Middle frontal gyrus (tissue), 1 donor: ENCODE measurements at regions not wholly inside any gene's neighbourhood (a gene's known extent, or its start where the extent isn't known, plus 50 kb on each side); places are given as distances from the start of the nearest gene placed in this dataset.

Experiments
- DNase-seq: peaks from one replicate; pipeline ENCODE4 v3.0.0-alpha.2; 2015; ENCODE audit warnings: low spot score; ENCODE audit errors: extremely low spot score

DNA sequence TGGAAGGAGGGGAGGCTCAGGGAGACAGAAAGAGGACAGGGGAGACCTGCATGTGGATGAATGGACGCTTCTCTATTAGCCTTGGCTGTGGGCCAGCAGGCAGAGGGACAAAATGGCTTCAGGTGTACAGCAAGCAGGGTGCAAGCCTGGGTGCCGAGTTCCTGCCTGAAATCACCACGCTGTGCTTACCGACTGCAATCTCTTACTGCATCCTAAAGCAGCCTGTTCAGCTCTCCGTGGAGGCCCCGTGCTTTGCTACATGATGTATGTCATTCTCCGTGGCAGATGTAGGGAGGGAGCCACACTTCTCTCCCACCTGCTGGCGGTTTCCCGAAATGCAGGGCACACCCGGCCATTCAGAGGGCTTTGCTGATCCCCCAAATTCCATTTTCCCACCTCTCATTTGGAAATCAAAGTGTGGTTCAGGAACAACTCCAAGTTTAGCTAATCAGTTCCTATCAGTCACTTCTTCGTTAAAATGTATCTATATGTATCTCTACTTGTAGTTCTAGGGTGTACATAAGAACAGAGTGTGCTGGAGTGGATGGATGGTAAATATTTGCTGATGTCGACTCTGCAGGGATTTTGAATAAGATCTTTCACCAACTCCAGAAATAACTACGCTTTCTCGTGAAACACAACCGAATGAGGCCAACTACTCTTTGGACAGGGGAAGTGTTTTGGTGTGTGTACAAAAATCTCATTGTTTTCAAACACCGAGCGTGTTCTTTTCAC is 122.3 kb upstream of the BACE2 start:
- DNase-seq, result no peak

DNA sequence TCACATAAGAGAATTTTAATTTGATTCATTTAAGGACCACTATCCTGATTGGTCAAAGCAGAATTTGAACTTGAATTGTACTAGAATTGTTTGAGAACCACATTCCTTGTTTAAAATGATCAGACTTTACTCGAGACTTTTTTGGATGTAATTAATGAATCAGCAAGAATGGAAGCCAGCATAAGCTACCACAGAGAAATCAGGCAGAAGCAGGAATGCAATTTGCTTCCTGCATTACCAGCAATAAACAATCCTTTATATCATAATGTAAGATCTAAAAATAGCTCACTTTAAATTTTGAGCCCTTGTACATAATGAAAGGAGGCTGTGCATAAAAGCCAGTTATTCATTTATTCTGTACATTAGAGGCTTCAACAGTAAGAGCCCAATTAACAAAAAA is 119.8 kb upstream of the BACE2 start:
- DNase-seq, result no peak

- no peak for DNase-seq
Observed at GRCh38 chr21:41048623-41049022, 119.3 kb upstream of the BACE2 start.

DNA sequence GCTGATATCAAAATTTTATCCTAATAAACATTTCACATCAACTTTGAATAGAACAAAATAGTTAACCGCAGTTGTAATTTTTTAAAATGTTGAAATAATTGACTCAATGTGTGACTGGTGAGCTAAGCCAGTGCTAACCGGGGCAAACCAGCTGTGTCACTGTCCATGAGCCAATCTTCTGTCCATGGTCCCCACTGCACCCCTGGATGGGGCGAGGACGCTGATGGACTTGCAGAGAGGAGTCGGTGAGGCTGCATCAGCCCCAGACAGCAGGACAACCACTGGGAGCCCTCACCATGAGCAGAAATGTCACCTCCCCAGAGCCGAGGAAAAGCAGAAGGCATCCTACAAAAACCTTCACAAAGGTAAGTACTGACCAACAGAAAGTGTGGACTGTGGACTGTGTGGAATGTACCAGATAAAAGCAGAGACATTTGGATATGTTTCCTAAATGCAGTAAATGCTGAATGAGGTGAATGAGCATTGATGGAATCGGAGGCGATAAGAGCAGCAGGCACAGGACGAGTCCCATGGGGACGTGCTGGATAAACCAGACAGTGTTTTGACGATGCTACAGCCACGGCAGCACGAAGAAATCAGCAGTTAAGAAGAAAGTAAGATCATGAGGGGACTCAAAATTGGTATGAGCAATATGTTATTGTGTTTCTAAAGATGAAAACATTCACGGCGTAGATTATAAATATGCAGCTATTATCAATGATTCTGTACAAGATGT is 115.0 kb upstream of the BACE2 start:
- DNase-seq, result no peak

DNA sequence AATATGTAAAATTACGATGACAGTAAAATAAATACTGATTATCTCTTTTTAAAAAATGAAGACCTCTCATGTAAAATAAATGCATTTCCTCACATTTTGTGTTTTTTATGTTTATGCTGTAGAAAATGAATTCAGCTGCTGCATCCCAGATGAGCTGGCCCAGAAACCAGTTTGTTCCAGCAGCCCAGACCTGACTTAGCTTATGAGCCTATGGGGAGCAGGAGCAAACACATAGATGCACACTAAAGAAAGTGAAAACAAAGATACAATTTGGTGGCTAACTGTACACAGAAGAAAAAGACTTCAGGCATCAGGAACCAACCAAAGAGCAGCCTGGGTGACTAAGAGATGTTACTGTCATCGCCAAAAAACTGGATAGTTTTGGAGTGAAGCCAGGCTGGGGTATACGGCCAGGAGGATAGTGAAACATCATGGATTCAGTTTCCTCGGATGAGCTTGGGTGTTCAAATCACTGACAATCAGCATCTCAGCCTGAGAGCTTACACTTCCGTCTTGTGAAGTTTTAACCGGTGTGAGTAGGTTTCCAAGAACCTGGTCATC is 113.9 kb upstream of the BACE2 start:
- DNase-seq, result no peak

DNA sequence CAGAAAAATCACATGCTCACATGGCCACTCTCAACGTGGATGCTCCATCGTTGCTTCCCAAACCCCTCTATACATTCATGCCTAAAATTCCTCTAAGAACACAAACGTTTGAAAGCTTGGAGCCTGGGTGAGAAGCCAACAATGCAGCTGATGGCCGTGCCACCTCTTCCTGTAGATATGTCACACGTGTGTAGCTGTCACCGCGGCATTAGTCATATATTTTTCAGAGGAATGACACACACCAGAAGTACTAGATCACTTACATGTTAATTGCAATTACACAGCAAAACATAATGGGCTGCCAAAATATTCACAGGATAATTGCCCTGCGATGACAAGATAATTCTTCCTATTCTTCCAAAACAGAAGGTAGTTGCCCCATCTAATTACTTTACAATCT is 112.7 kb upstream of the BACE2 start:
- no peak for DNase-seq

- no peak for DNase-seq
Observed at GRCh38 chr21:41059871-41060270, 108.1 kb upstream of the BACE2 start.

- DNase-seq, result no peak
Observed at GRCh38 chr21:41061701-41062100, 106.3 kb upstream of the BACE2 start.

DNA sequence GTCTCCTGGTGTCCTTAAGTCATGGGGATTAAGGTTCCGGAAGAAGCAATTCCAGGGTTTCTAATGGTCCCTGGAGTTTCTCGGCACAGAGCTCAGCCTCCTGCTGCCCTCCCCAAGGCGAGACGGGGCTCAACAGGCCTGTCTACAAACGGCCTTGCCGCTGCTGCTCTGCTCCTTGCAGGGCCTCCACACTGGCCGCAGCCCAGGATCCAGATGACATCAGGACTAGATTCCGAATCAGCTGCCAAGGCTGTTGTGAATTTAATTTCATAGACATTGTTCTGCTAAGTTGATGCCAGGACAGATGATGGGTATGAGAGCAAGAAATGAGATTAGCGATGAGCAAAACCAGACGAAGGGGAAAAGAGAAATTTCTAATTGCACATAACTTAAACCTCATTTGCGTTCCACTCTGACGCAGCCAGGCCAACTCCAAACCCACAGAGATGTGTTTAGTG is 103.6 kb upstream of the BACE2 start:
- no peak for DNase-seq

DNA sequence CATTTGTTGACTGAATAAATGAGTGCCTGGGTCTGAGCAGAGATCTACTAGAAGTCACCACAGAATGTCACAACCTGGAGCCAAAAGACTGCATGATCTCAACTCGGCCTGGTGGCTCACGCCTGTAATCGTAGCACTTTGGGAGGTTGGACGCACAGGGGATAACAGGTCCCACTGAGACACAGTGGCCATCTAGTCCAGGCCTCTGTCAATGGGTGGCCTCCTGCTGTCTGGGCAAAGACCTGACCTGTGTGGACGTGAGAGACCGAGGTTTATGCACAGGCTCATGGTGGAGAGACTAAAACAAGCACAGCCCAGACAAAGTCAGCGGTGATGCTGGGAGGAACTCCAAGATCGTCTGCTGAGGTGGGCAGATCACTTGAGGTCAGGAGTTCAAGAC is 103.0 kb upstream of the BACE2 start:
- DNase-seq, result no peak

DNA sequence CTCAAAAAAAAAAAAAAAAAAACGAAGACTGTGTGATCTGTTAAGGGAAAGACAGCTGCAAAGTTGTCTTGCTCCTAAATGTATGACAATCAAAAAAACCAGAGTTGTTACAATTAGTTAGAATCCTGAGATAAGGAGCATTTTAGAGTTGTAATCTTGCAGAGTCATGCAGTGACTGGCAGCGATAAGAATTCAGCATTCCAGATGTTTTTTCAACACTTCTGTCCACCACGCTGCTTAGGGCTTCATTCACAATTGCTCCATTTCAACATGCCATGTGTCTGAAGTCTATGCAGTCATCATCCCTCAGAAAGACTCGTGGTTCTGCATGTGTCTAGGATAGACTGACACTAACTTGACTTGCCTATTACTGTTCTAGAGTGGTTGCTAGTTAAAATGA is 102.4 kb upstream of the BACE2 start:
- DNase-seq, result no peak

GRCh38 chr21:41066086-41066938 is 101.6 kb upstream of the BACE2 start:
- DNase-seq, result no peak

DNA sequence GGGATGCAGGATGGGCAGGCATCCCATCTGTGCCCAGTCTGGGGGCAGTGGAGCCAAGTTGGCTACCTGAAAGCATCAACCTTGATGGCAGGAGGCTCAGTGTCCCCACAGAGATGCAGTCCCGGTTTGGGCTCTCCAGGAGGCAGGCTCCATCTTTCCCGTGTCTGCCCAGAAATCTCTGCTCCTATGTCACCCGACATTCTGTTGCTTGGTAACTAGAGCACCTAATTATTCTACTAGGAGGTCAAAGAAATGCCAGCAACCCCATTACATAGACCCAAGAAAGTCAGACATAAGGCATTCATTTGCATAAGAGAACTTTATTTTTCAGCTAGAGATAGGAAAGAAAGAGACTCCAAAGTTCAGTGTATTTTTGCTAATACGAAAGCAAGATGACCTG is 100.3 kb upstream of the BACE2 start:
- DNase-seq, result no peak

DNA sequence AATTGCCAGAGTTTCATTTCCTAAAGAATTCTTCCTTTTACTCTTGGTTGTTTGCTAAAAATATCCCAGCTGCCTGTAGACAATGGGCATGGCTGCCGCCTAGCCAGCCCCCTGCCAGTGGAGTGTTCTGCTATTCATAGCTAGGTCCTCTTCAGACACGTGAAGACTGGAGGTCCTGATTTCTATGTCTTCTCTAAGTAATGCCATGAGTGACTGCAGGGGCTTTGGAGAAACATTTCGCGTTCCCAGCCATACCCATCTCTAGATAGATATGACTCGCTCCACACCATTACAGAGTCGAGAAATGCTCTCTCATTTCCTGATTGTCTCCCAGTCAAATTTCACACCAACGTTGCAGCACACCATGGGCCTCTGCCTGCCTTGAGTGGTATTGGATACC is 99.5 kb upstream of the BACE2 start:
- no peak for DNase-seq

DNA sequence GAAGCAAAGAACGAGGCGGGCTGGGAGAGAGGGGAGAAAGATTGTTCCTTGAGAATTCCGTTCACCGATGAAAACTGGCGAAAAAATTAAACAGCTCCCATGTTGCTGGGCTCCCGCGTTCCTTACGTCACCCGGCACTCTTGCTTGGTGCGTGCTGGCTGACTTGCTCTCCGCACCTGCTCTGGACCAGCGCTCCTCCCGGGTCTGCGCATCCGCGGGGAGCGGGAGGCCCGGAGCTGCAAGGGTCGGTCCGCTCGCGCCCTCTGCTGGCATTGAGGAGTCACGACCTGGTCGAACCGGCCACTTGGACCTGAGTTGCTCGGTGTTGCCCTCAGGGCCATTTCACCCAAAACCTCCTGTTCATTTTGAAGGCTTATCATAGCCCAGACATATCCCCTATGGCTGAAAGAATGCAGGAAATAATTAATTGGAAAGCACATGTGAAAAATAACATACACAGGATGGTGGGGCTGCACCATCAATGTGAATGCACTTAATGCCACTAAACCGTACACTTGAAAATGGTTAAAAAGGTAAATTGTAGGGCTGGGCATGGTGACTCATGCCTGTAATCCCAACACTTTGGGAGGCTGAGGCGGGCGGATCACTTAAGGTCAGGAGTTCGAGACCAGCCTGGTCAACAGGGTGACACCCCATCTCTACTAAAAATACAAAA is 98.9 kb upstream of the BACE2 start:
- peak; percentile 88 for DNase-seq

- no peak for DNase-seq
Observed at GRCh38 chr21:41070284-41070683, 97.7 kb upstream of the BACE2 start.

GRCh38 chr21:41071258-41072171 is 96.4 kb upstream of the BACE2 start:
- DNase-seq, result no peak

DNA sequence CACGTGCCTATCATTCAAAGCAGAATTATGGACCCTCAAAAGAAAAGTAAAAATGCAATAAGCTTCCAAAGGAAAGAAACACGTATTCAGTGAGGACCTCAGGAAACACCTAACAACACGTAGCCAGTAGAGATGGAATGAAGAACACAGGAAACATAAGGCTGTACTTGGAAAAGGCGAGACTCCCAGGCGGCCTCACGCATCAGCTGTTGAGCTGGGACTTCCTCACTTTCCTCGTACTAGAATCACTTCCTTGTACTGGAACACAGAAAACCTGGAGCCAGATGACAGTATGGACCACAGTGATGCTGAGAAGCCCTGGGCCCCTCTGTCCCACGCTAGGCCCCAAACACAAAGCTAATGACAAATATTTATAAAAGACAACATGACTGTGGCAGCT is 94.4 kb upstream of the BACE2 start:
- no peak for DNase-seq

GRCh38 chr21:41074396-41075184 is 93.4 kb upstream of the BACE2 start:
- DNase-seq, result no peak
